B cell (primary cell): ENCODE measurements at regions not wholly inside any gene's neighbourhood (a gene's known extent, or its start where the extent isn't known, plus 50 kb on each side); places are given as distances from the start of the nearest gene placed in this dataset.

Experiments
- ATAC-seq: fragments of 200-7000 bp; cut with Tn5 transposase; one replicate; pipeline ENCODE4 v1.10.0; 2021; ENCODE audit warnings: low read depth, mild to moderate bottlenecking, moderate number of reproducible peaks, moderate library complexity
- CTCF ChIA-PET: fragments of 350-600 bp; sonication (Branson Sonifier 250); formaldehyde crosslinking; loops from one replicate; lab custom pipeline; 2021; ENCODE audit warnings: antibody characterized with exemption, inconsistent platforms; lab: Charles Lee
- POLR2A ChIA-PET: fragments of 350-600 bp; sonication (Branson Sonifier 250); formaldehyde crosslinking; loops from one replicate; lab custom pipeline; 2021; ENCODE audit warnings: antibody characterized with exemption; lab: Charles Lee
- DNase-seq: peaks from one replicate; pipeline ENCODE4 v3.0.0; 2013
- H2AFZ ChIP-seq: 2 replicates; pipeline ENCODE4 v1.6.1; 2012; ENCODE audit warnings: mild to moderate bottlenecking, low read depth, low read length; ENCODE audit not compliant: insufficient read depth, poor library complexity, severe bottlenecking
- H3K27ac ChIP-seq, 2 donors: 1 replicate in 1 of 2; 2 replicates in 1 of 2; pipeline ENCODE4 v1.5.1; 2012 to 2013; ENCODE audit warnings: low read length in 2 of 2, mild to moderate bottlenecking in 2 of 2, moderate library complexity in 1 of 2
- H3K27me3 ChIP-seq, 4 experiments: fragments of 200-600 bp in 1 of 4; sonication (generic) in 1 of 4; replicated peaks in 1 of 4; 1 replicate in 2 of 4; 2 replicates in 2 of 4; pipeline versions ENCODE4 v1.6.1 to v1.7.0; 2013 to 2016; ENCODE audit warnings: low read length in 3 of 4, mild to moderate bottlenecking in 2 of 4, mixed read lengths in 1 of 4, moderate library complexity in 1 of 4; ENCODE audit not compliant: insufficient read depth in 4 of 4, control insufficient read depth in 3 of 4; ENCODE audit errors: control extremely low read depth in 1 of 4
- H3K36me3 ChIP-seq, 2 experiments: replicated peaks in 1 of 2; 1 replicate in 1 of 2; 2 replicates in 1 of 2; pipeline versions ENCODE4 v1.6.1 to v1.7.1; 2013; ENCODE audit warnings: low read length in 1 of 2; ENCODE audit not compliant: insufficient read depth in 2 of 2, control insufficient read depth in 1 of 2; ENCODE audit errors: control extremely low read depth in 1 of 2, extremely low read depth in 1 of 2
- H3K4me1 ChIP-seq, 2 donors: fragments of 200-600 bp in 1 of 2; sonication (generic) in 1 of 2; 1 replicate in 1 of 2; 2 replicates in 1 of 2; pipeline versions ENCODE4 v1.5.1 to v1.6.1; 2013 to 2017; ENCODE audit warnings: low read length in 2 of 2; ENCODE audit not compliant: control insufficient read depth in 2 of 2, insufficient read depth in 2 of 2
- H3K4me2 ChIP-seq: replicated peaks from 2 replicates; pipeline ENCODE3; 2012; ENCODE audit warnings: mild to moderate bottlenecking, low read depth, low read length; ENCODE audit not compliant: poor library complexity, severe bottlenecking
- H3K4me3 ChIP-seq, 5 experiments: fragments of 200-600 bp in 1 of 5; sonication (generic) in 1 of 5; 1 replicate in 3 of 5; 2 replicates in 2 of 5; pipeline versions ENCODE4 v1.5.1 to v1.7.0; 2011 to 2016; ENCODE audit warnings: low read length in 4 of 5, mild to moderate bottlenecking in 4 of 5, low read depth in 2 of 5, control low read depth in 1 of 5, moderate library complexity in 1 of 5; ENCODE audit not compliant: insufficient read depth in 1 of 5; ENCODE audit errors: control extremely low read depth in 1 of 5, extremely low read depth in 1 of 5
- H3K79me2 ChIP-seq: fragments of 200-600 bp; sonication (generic); one replicate; pipeline ENCODE4 v1.6.0; 2016; ENCODE audit warnings: low read length; ENCODE audit not compliant: control insufficient read depth, insufficient read depth
- H3K9ac ChIP-seq: fragments of 200-600 bp; sonication (generic); 2 replicates; pipeline ENCODE4 v1.6.1; 2017; ENCODE audit warnings: mild to moderate bottlenecking, low read length, moderate library complexity
- H3K9me3 ChIP-seq, 3 donors: one replicate each; pipeline versions ENCODE4 v1.6.1 to v1.7.1; 2013; ENCODE audit warnings: low read length in 2 of 3; ENCODE audit not compliant: control insufficient read depth in 2 of 3, insufficient read depth in 1 of 3; ENCODE audit errors: control extremely low read depth in 1 of 3
- H4K20me1 ChIP-seq: 2 replicates; pipeline ENCODE4 v1.6.0; 2012; ENCODE audit warnings: mild to moderate bottlenecking, low read length; ENCODE audit not compliant: insufficient read depth, control insufficient read depth, poor library complexity, severe bottlenecking
- H3K27ac Mint-ChIP-seq: one replicate; pipeline ENCODE4 v1.8.0; 2021; ENCODE audit warnings: mixed read lengths
- H3K27me3 Mint-ChIP-seq: one replicate; pipeline ENCODE4 v1.8.0; 2021; ENCODE audit warnings: mixed read lengths
- H3K4me1 Mint-ChIP-seq: one replicate; pipeline ENCODE4 v1.8.0; 2021; ENCODE audit warnings: mixed read lengths
- H3K4me3 Mint-ChIP-seq: one replicate; pipeline ENCODE4 v1.8.0; 2021; ENCODE audit warnings: mixed read lengths
- H3K9me3 Mint-ChIP-seq: one replicate; pipeline ENCODE4 v1.8.0; 2022; ENCODE audit warnings: mixed read lengths; ENCODE audit not compliant: insufficient read depth
- EZH2 ChIP-seq: IDR thresholded peaks from 2 replicates; pipeline ENCODE4 v1.6.1; 2012; ENCODE audit warnings: borderline replicate concordance, low read depth, mild to moderate bottlenecking, moderate library complexity, low read length; ENCODE audit not compliant: insufficient read depth, poor library complexity, severe bottlenecking
- WGBS: methylation state at CpG from one replicate; pipeline ENCODE4 v1.1.5; 2013; ENCODE audit warnings: missing lambda C conversion rate; ENCODE audit not compliant: insufficient coverage; 5-methylcytosine and 5-hydroxymethylcytosine counted together
- intact Hi-C: fragments of 100-400 bp; cut with micrococcal nuclease; formaldehyde crosslinking; loops from one replicate; pipeline ENCODE4 v1.10.0; 2022
- TF ChIP-seq, protein P1 (sequence below): fragments of 200-600 bp; IDR thresholded peaks from one replicate; pipeline ENCODE4 v1.8.0; 2022; ENCODE audit warnings: antibody characterized with exemption, mild to moderate bottlenecking

DNA sequence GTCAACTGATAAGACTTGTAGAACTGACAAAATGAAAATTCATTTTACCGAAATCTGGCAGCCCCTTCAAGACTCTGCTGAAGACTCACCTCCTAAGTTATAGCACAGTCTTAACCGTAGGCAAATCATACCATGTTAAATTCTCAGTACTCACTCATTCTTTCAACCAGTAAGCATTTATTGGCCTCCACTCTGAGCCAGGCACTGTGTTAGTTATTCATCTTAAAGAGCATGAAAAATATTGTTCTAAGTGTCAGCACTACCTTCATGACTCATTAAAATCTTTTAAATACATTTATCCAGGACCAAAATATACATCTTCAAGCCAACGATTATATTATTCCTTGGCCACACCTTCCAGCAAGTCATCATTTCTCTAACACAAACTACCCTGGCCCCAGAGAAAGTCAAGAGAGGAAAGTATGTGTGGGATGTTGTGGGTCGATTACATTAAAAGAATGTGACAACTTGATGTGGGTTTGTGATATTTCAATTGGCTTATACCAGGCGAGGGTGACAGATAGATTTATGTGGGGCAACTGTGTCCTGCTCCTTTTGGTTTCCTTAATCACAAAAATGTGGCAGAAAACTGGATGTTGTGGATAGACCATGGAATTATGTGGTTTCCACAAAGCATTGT lies 55.0 kb downstream of the TMEM30B start:
- H3K79me2 ChIP-seq: no peaks in the 10 kb centered on the region
- Mint-ChIP-seq H3K4me3 (no peak overlapping the region), H3K27me3 (peaks cover 37% of the 10 kb centered on the region), H3K9me3 (no peaks in the 10 kb centered on the region), H3K4me1 (no peaks in the 10 kb centered on the region), H3K27ac (no peak overlapping the region)
- ChIA-PET POLR2A (no interaction called here), CTCF (no interaction called here)
- H3K27me3 ChIP-seq: peaks cover 0 to 13% (median 0%) of the 10 kb centered on the region in 4 experiments
- H4K20me1 ChIP-seq: no peaks in the 10 kb centered on the region
- DNase-seq (no peak), ATAC-seq (no peak)
- no peaks in the 10 kb centered on the region for H3K9me3 ChIP-seq
- intact Hi-C loops: no loop called here
- H2AFZ ChIP-seq: no peak overlapping the region
- no peak overlapping the region for H3K27ac ChIP-seq
- no peak overlapping the region for H3K4me3 ChIP-seq
- no peak overlapping the region for H3K9ac ChIP-seq
- no peak overlapping the region for H3K4me2 ChIP-seq
- no CpG with 5 or more reads among the region's 5 CpGs for WGBS
- H3K4me1 ChIP-seq: no peaks in the 10 kb centered on the region
- TF ChIP-seq, protein P1, sequence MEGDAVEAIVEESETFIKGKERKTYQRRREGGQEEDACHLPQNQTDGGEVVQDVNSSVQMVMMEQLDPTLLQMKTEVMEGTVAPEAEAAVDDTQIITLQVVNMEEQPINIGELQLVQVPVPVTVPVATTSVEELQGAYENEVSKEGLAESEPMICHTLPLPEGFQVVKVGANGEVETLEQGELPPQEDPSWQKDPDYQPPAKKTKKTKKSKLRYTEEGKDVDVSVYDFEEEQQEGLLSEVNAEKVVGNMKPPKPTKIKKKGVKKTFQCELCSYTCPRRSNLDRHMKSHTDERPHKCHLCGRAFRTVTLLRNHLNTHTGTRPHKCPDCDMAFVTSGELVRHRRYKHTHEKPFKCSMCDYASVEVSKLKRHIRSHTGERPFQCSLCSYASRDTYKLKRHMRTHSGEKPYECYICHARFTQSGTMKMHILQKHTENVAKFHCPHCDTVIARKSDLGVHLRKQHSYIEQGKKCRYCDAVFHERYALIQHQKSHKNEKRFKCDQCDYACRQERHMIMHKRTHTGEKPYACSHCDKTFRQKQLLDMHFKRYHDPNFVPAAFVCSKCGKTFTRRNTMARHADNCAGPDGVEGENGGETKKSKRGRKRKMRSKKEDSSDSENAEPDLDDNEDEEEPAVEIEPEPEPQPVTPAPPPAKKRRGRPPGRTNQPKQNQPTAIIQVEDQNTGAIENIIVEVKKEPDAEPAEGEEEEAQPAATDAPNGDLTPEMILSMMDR: no peak
- TF ChIP-seq EZH2: no peak
- no peaks in the 10 kb centered on the region for H3K36me3 ChIP-seq

DNA sequence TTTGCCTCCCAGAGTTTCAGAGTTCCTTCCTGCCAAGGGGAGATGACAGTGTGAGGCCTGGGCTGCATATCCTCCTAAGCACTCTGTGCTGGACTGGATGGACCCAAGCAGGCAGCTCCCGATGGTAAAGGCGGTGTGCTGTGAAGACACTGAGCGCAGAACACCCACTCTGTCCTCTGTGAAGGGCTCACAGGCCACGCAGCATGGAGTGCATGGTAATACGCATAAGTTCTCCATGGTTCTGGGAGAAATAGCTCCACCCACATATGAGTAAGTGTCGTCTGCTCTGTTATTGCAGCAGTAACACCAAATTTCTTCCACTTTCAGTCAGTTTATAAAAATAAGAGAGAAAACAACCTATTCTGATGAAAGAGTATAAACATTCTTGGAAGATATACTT lies 55.8 kb downstream of the TMEM30B start:
- H3K4me1 ChIP-seq: no peaks in the 10 kb centered on the region
- H3K4me2 ChIP-seq: no peak overlapping the region
- intact Hi-C loops: no loop called here
- no peak overlapping the region for H3K9ac ChIP-seq
- no peaks in the 10 kb centered on the region for H4K20me1 ChIP-seq
- no peaks in the 10 kb centered on the region for H3K36me3 ChIP-seq
- DNase-seq: no peak
- H3K27me3 ChIP-seq: peaks cover 0 to 13% (median 0%) of the 10 kb centered on the region in 4 experiments
- H3K9me3 ChIP-seq: no peaks in the 10 kb centered on the region
- Mint-ChIP-seq H3K27me3 (peaks cover 40% of the 10 kb centered on the region), H3K4me1 (no peaks in the 10 kb centered on the region), H3K27ac (no peak overlapping the region), H3K4me3 (no peak overlapping the region), H3K9me3 (no peaks in the 10 kb centered on the region)
- ChIA-PET POLR2A (no interaction called here), CTCF (no interaction called here)
- TF ChIP-seq EZH2: no peak
- TF ChIP-seq, protein P1: no peak
- no peak overlapping the region for H2AFZ ChIP-seq
- 86% methylated on average over 4 of the region's 6 CpGs for WGBS
- no peaks in the 10 kb centered on the region for H3K79me2 ChIP-seq
- no peak for ATAC-seq
- no peak overlapping the region for H3K27ac ChIP-seq
- H3K4me3 ChIP-seq: no peak overlapping the region
